ENCODE measurements at regions not wholly inside any gene's neighbourhood (a gene's known extent, or its start where the extent isn't known, plus 50 kb on each side); places are given as distances from the start of the nearest gene placed in this dataset.
A peak's percentile ranks its signal among the peaks of the same experiment; 100 is the strongest.

GRCh38 chr6:4378319-4378996 is 243.1 kb upstream of the ECI2 start:
- no peak for DNase-seq (ENCODE audit: low read depth in 2 of 2)
- no peak for TF ChIP-seq CTCF (IDR thresholded peaks at IDR 0.05; ENCODE audit: low read depth, low read length)
- H3K4me3 ChIP-seq (replicated peaks in 1 of 2; ENCODE audit: low read depth in 2 of 2, low read length in 2 of 2) = no peak overlapping the region

GRCh38 chr6:4377603-4378002 is 242.2 kb upstream of the ECI2 start:
- no peak overlapping the region for H3K4me3 ChIP-seq (replicated peaks in 1 of 2; ENCODE audit: low read depth in 2 of 2, low read length in 2 of 2)
- DNase-seq (ENCODE audit: low read depth in 2 of 2) = no peak
- no peak for TF ChIP-seq CTCF (IDR thresholded peaks at IDR 0.05; ENCODE audit: low read depth, low read length)

GRCh38 chr6:4374216-4374615 is 238.8 kb upstream of the ECI2 start:
- no peak for TF ChIP-seq CTCF (IDR thresholded peaks at IDR 0.05; ENCODE audit: low read depth, low read length)
- H3K4me3 ChIP-seq (replicated peaks in 1 of 2; ENCODE audit: low read depth in 2 of 2, low read length in 2 of 2) = no peak overlapping the region
- DNase-seq (ENCODE audit: low read depth in 2 of 2) = no peak

- no peak for TF ChIP-seq CTCF (IDR thresholded peaks at IDR 0.05; ENCODE audit: low read depth, low read length)
- no peak for DNase-seq (ENCODE audit: low read depth in 2 of 2)
- H3K4me3 ChIP-seq (replicated peaks in 1 of 2; ENCODE audit: low read depth in 2 of 2, low read length in 2 of 2) = no peak overlapping the region
Observed at GRCh38 chr6:4372866-4373265, 237.5 kb upstream of the ECI2 start.

GRCh38 chr6:4371207-4371921 is 236.0 kb upstream of the ECI2 start:
- H3K4me3 ChIP-seq (replicated peaks in 1 of 2; ENCODE audit: low read depth in 2 of 2, low read length in 2 of 2) = no peak overlapping the region
- no peak for TF ChIP-seq CTCF (IDR thresholded peaks at IDR 0.05; ENCODE audit: low read depth, low read length)
- DNase-seq (ENCODE audit: low read depth in 2 of 2) = peak; percentile 77 to 85

GRCh38 chr6:4370066-4370465 is 234.7 kb upstream of the ECI2 start:
- DNase-seq (ENCODE audit: low read depth in 2 of 2) = peak; percentile 80 to 96
- TF ChIP-seq CTCF (IDR thresholded peaks at IDR 0.05; ENCODE audit: low read depth, low read length) = no peak
- no peak overlapping the region for H3K4me3 ChIP-seq (replicated peaks in 1 of 2; ENCODE audit: low read depth in 2 of 2, low read length in 2 of 2)
